Neural crest cell (in vitro differentiated cells): ENCODE measurements at regions not wholly inside any gene's neighbourhood (a gene's known extent, or its start where the extent isn't known, plus 50 kb on each side); places are given as distances from the start of the nearest gene placed in this dataset.

ENCODE experiments used
- DNase-seq: peaks from one replicate; pipeline ENCODE4 v3.0.0; 2021; ENCODE audit warnings: low read depth, mixed read lengths, low spot score
- H3K27ac Mint-ChIP-seq: one replicate; pipeline ENCODE4 v1.8.0; 2021; ENCODE audit warnings: mild to moderate bottlenecking, mixed read lengths; ENCODE audit not compliant: unreplicated experiment
- H3K27me3 Mint-ChIP-seq: 2 replicates; pipeline ENCODE4 v1.8.0; 2021; ENCODE audit warnings: low read depth, mild to moderate bottlenecking, mixed read lengths
- H3K36me3 Mint-ChIP-seq: 2 replicates; pipeline ENCODE4 v1.8.0; 2021; ENCODE audit warnings: low read depth, mild to moderate bottlenecking, mixed read lengths
- H3K4me1 Mint-ChIP-seq: 2 replicates; pipeline ENCODE4 v1.8.0; 2021; ENCODE audit warnings: mixed read lengths
- H3K4me3 Mint-ChIP-seq: one replicate; pipeline ENCODE4 v1.8.0; 2021; ENCODE audit warnings: mild to moderate bottlenecking, mixed read lengths
- H3K9me3 Mint-ChIP-seq: 2 replicates; pipeline ENCODE4 v1.8.0; 2021; ENCODE audit warnings: mixed read lengths
- TF ChIP-seq, protein P1 (sequence below): fragments of 200-600 bp; sonication (generic); conservative IDR thresholded peaks from 2 replicates; pipeline ENCODE4 v1.5.0; 2021; ENCODE audit warnings: antibody characterized with exemption, mild to moderate bottlenecking

GRCh38 chr3:82038556-82038955 lies 277.1 kb upstream of the GBE1 start:
- no peaks in the 10 kb centered on the region for H3K4me1 Mint-ChIP-seq
- no peaks in the 10 kb centered on the region for H3K36me3 Mint-ChIP-seq
- H3K27me3 Mint-ChIP-seq, result no peaks in the 10 kb centered on the region
- TF ChIP-seq, protein P1, sequence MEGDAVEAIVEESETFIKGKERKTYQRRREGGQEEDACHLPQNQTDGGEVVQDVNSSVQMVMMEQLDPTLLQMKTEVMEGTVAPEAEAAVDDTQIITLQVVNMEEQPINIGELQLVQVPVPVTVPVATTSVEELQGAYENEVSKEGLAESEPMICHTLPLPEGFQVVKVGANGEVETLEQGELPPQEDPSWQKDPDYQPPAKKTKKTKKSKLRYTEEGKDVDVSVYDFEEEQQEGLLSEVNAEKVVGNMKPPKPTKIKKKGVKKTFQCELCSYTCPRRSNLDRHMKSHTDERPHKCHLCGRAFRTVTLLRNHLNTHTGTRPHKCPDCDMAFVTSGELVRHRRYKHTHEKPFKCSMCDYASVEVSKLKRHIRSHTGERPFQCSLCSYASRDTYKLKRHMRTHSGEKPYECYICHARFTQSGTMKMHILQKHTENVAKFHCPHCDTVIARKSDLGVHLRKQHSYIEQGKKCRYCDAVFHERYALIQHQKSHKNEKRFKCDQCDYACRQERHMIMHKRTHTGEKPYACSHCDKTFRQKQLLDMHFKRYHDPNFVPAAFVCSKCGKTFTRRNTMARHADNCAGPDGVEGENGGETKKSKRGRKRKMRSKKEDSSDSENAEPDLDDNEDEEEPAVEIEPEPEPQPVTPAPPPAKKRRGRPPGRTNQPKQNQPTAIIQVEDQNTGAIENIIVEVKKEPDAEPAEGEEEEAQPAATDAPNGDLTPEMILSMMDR, result no peak
- H3K9me3 Mint-ChIP-seq, result peaks cover 2% of the 10 kb centered on the region
- H3K27ac Mint-ChIP-seq, result no peak overlapping the region
- no peak overlapping the region for H3K4me3 Mint-ChIP-seq
- DNase-seq, result no peak

- Mint-ChIP-seq H3K27ac (no peak overlapping the region), H3K4me3 (no peak overlapping the region), H3K4me1 (peaks cover 13% of the 10 kb centered on the region), H3K36me3 (no peaks in the 10 kb centered on the region), H3K27me3 (no peaks in the 10 kb centered on the region), H3K9me3 (peaks cover 2% of the 10 kb centered on the region)
- DNase-seq, result no peak
- TF ChIP-seq, protein P1, result no peak
Measured at GRCh38 chr3:82033186-82033585, 271.7 kb upstream of the GBE1 start.

- DNase-seq, result no peak
Measured at GRCh38 chr3:82031596-82031995, 270.2 kb upstream of the GBE1 start.

GRCh38 chr3:82030916-82031315 lies 269.5 kb upstream of the GBE1 start:
- peaks cover 4% of the 10 kb centered on the region for H3K9me3 Mint-ChIP-seq
- peaks cover 13% of the 10 kb centered on the region for H3K4me1 Mint-ChIP-seq
- DNase-seq, result no peak
- no peaks in the 10 kb centered on the region for H3K36me3 Mint-ChIP-seq
- H3K27ac Mint-ChIP-seq, result peak overlapping the region; percentile 21
- H3K27me3 Mint-ChIP-seq, result no peaks in the 10 kb centered on the region
- H3K4me3 Mint-ChIP-seq, result no peak overlapping the region
- TF ChIP-seq, protein P1, result no peak

More at GRCh38 chr3:82031596-82031995, 270.2 kb upstream of the GBE1 start:
- Mint-ChIP-seq H3K36me3 (no peaks in the 10 kb centered on the region), H3K27me3 (no peaks in the 10 kb centered on the region), H3K9me3 (peaks cover 5% of the 10 kb centered on the region), H3K27ac (no peak overlapping the region), H3K4me1 (peaks cover 13% of the 10 kb centered on the region), H3K4me3 (no peak overlapping the region)
- TF ChIP-seq, protein P1, result no peak

DNA sequence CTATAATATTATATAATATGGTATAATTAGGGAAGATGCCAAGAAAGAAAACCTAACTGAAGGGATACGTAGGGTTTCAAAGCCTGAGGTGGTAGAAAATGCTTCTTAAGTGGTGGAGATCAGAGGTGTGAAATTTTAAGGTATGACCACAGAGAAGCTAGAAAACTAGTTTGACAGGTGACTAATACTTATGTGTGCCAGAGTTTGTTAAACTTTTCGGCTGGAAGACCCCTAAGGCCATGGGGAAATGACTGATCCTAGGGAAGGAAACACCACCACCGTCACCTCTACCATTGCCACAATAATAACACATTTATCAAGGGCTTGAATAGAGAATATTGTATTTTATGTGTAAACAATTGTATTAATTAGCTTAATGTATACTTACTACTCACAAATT lies 261.4 kb upstream of the GBE1 start:
- TF ChIP-seq, protein P1, result no peak
- Mint-ChIP-seq H3K36me3 (no peaks in the 10 kb centered on the region), H3K27ac (no peak overlapping the region), H3K27me3 (no peaks in the 10 kb centered on the region), H3K4me3 (no peak overlapping the region), H3K9me3 (peaks cover 5% of the 10 kb centered on the region), H3K4me1 (no peaks in the 10 kb centered on the region)
- DNase-seq, result no peak

DNA sequence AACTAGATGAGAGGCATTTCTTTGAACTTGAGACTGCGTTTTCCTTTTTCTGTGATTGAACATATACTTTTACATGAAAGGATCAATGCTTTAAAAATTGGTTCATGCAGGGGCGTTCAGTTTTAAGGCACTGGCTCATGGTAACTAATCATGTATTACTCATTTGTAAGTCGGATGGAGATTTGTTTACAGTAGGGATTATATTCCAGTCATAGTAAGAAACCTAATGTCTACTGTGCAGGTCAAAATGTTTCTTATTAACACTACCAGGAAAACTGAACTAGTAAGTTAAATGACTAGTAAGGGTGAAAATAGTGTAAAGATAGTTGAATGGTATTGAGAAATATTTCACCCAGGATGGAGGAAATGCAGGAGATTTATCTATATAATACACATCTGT lies 258.8 kb upstream of the GBE1 start:
- no peaks in the 10 kb centered on the region for H3K4me1 Mint-ChIP-seq
- no peak overlapping the region for H3K27ac Mint-ChIP-seq
- no peak overlapping the region for H3K4me3 Mint-ChIP-seq
- peaks cover 3% of the 10 kb centered on the region for H3K9me3 Mint-ChIP-seq
- no peaks in the 10 kb centered on the region for H3K36me3 Mint-ChIP-seq
- no peak for DNase-seq
- H3K27me3 Mint-ChIP-seq, result no peaks in the 10 kb centered on the region
- TF ChIP-seq, protein P1, result no peak
